RWPE2 (cell line): ENCODE measurements at regions not wholly inside any gene's neighbourhood (a gene's known extent, or its start where the extent isn't known, plus 50 kb on each side); places are given as distances from the start of the nearest gene placed in this dataset.

Experiments
- ATAC-seq: fragments of 200-7000 bp; cut with Tn5 transposase; 3 replicates; pipeline ENCODE4 v1.9.1; 2021; ENCODE audit warnings: low read depth
- DNase-seq: peaks from one replicate; pipeline ENCODE4 v3.0.0-alpha.2; 2020; ENCODE audit warnings: low spot score
- H3K27ac ChIP-seq: fragments of 450-650 bp; 2 replicates; pipeline ENCODE4 v1.5.1; 2017; ENCODE audit warnings: mild to moderate bottlenecking; ENCODE audit not compliant: poor library complexity, severe bottlenecking
- H3K27me3 ChIP-seq: fragments of 250-450 bp; sonication (Bioruptor Pico); 2 replicates; pipeline ENCODE4 v1.5.1; 2021; ENCODE audit warnings: mild to moderate bottlenecking, moderate library complexity; ENCODE audit not compliant: insufficient read depth, poor library complexity, severe bottlenecking
- H3K36me3 ChIP-seq: fragments of 250-450 bp; sonication (Bioruptor Pico); 2 replicates; pipeline ENCODE4 v1.5.1; 2020; ENCODE audit warnings: low read depth, mild to moderate bottlenecking, moderate library complexity
- H3K4me1 ChIP-seq: fragments of 250-450 bp; sonication (Bioruptor Pico); 2 replicates; pipeline ENCODE4 v1.5.1; 2021; ENCODE audit warnings: mild to moderate bottlenecking, moderate library complexity; ENCODE audit not compliant: insufficient read depth, poor library complexity, severe bottlenecking
- H3K4me3 ChIP-seq: fragments of 250-450 bp; sonication (Bioruptor Pico); 2 replicates; pipeline ENCODE4 v1.5.1; 2021; ENCODE audit warnings: mild to moderate bottlenecking, moderate library complexity; ENCODE audit not compliant: severe bottlenecking
- H3K9me3 ChIP-seq: fragments of 250-450 bp; sonication (Bioruptor Pico); 2 replicates; pipeline ENCODE4 v1.5.1; 2021; ENCODE audit warnings: mild to moderate bottlenecking, moderate library complexity; ENCODE audit not compliant: severe bottlenecking
- TF ChIP-seq, protein P1 (sequence below): fragments of 450-650 bp; IDR thresholded peaks from one replicate; pipeline ENCODE4 v1.5.1; 2017; ENCODE audit warnings: mild to moderate bottlenecking, moderate library complexity; ENCODE audit not compliant: poor library complexity, severe bottlenecking

DNA sequence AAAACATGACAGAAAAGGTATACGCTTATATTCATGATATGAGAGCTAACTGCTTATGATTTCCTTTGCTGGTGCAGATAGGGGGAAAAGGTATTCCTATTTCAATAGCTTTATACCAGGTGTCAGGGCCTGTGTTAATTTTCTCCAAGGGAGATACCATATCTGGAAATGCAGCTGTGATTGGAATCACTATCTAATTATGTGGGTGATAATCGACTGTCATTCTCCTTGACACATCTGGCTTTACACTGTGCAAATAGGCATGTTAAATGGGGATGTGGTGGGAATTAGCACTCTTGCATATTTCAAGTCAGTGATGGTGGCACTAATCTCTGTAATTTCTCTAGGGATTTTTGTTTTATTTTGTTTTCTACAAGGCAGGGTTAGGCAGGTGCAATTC lies 611.1 kb downstream of the CDH9 start:
- no peaks in the 10 kb centered on the region for H3K9me3 ChIP-seq
- no peak for ATAC-seq
- no peak overlapping the region for H3K4me3 ChIP-seq
- H3K27me3 ChIP-seq = no peaks in the 10 kb centered on the region
- TF ChIP-seq, protein P1, sequence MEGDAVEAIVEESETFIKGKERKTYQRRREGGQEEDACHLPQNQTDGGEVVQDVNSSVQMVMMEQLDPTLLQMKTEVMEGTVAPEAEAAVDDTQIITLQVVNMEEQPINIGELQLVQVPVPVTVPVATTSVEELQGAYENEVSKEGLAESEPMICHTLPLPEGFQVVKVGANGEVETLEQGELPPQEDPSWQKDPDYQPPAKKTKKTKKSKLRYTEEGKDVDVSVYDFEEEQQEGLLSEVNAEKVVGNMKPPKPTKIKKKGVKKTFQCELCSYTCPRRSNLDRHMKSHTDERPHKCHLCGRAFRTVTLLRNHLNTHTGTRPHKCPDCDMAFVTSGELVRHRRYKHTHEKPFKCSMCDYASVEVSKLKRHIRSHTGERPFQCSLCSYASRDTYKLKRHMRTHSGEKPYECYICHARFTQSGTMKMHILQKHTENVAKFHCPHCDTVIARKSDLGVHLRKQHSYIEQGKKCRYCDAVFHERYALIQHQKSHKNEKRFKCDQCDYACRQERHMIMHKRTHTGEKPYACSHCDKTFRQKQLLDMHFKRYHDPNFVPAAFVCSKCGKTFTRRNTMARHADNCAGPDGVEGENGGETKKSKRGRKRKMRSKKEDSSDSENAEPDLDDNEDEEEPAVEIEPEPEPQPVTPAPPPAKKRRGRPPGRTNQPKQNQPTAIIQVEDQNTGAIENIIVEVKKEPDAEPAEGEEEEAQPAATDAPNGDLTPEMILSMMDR = no peak
- H3K36me3 ChIP-seq = no peaks in the 10 kb centered on the region
- no peaks in the 10 kb centered on the region for H3K4me1 ChIP-seq
- no peak for DNase-seq
- no peak overlapping the region for H3K27ac ChIP-seq

DNA sequence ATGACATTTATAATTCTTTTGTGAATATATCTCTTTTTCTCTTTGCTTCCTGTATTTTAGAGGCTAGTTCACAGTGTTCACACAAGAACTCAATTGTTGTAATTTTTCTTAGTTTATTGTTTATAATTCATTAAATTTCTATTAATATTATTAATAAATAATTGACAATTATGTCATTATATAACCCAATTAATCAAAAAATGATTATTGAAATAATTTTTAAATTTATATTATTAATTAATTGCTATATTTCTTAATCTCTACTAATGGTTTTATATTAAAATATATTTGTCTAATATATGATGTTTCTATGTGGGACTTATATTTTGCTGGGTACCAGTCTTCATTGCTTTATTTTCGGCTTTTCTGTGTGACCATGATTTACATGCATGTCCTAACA lies 618.4 kb downstream of the CDH9 start:
- Histone ChIP-seq H3K27ac (no peak overlapping the region), H3K27me3 (peaks cover 7% of the 10 kb centered on the region), H3K9me3 (no peaks in the 10 kb centered on the region), H3K4me3 (no peak overlapping the region), H3K36me3 (no peaks in the 10 kb centered on the region), H3K4me1 (no peaks in the 10 kb centered on the region)
- no peak for ATAC-seq
- TF ChIP-seq, protein P1 = no peak
- DNase-seq = no peak

DNA sequence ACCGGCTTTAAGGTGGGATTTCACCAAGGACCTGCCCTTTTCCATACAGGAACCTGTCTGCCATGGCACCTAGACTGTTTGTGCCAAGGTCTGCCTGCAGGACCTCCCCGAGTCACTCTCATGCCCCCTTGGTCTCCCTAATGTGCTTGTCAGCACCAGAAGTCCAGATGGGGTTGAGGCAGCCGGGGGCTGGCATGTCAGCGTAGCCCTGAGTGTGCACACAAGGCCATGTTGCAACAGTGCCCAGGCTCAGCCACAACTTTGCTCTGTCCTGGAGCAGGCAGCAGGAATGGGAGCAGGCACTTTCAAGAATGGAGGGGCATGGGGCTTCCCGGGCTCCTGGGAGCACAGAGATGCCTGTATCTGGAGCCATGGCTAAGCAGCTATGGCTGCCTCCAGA lies 621.5 kb downstream of the CDH9 start:
- no peaks in the 10 kb centered on the region for H3K4me1 ChIP-seq
- DNase-seq = no peak
- H3K4me3 ChIP-seq = no peak overlapping the region
- no peaks in the 10 kb centered on the region for H3K36me3 ChIP-seq
- no peaks in the 10 kb centered on the region for H3K9me3 ChIP-seq
- ATAC-seq = no peak
- H3K27me3 ChIP-seq = peaks cover 7% of the 10 kb centered on the region
- TF ChIP-seq, protein P1 = no peak
- H3K27ac ChIP-seq = no peak overlapping the region

DNA sequence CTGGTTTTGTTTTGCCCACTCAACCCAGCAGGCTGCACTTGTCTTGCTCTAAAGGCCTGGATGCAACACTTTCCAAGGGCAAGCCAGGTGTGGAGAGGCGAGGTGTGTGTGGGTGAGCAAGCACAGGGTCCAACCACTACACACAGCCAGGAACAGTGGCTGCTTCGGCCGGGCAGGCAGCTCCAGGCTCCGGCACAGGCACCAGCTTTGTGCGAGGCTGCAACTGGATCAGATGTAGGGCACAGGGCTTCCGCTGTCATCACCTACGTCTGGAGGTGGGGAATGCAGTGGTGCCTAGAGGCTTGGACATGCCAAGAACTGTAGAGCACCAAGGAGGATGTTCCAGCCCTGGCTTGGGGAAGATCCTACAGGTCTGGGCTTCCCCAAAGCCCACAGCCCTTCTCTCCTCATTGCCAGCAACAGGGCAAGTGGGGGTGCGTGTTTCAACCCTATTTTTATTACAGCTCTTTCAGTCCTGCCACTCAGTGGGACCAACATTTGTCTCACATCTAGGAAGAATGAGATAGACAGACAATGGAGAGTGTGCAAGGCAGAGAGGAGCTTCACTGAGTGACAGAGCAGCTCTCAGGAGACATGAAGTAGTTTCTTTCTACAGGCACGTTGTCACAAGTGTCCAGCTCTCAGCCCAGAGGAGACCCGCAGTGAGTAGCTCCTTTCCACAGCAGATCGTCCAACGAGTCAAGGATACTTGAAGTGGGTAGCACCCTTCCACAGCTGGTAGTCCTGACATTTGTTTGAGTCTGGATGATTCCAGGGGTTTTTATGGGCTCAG lies 622.2 kb downstream of the CDH9 start:
- peaks cover 5% of the 10 kb centered on the region for H3K27me3 ChIP-seq
- DNase-seq = no peak
- H3K36me3 ChIP-seq = no peaks in the 10 kb centered on the region
- ATAC-seq = no peak; the same call in 2 of the 3 replicates
- H3K27ac ChIP-seq = no peak overlapping the region
- H3K4me1 ChIP-seq = no peaks in the 10 kb centered on the region
- H3K9me3 ChIP-seq = no peaks in the 10 kb centered on the region
- H3K4me3 ChIP-seq = no peak overlapping the region
- TF ChIP-seq, protein P1 = no peak

DNA sequence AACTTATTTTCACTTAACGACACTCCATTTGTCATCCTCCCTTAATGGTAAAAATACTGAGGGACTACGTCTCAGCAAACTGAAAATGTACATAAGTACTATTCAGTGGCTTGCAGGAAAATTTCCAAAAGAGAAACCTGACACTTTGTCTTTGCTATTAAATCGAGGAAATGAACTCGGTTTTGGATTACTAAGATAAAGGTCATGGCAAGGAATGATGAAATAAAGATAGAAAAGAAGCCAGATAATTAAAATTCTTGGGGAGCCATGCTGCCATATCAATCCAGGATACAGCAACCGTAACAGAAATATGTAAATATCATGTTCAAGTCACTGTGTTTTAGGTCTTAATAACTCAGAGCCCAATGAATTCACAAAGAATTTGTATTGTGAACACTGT lies 647.8 kb downstream of the CDH9 start:
- no peak for ATAC-seq
- no peaks in the 10 kb centered on the region for H3K4me1 ChIP-seq

More for the DNA sequence above, 647.8 kb downstream of the CDH9 start:
- Histone ChIP-seq H3K4me3 (no peak overlapping the region), H3K27ac (no peak overlapping the region), H3K9me3 (no peaks in the 10 kb centered on the region), H3K27me3 (no peaks in the 10 kb centered on the region), H3K36me3 (no peaks in the 10 kb centered on the region)
- TF ChIP-seq, protein P1 = no peak
- DNase-seq = no peak
